ENCODE measurements at regions not wholly inside any gene's neighbourhood (a gene's known extent, or its start where the extent isn't known, plus 50 kb on each side); places are given as distances from the start of the nearest gene placed in this dataset.

- TF ChIP-seq CTCF (IDR thresholded peaks at IDR 0.05) = no peak
- TF ChIP-seq POLR2AphosphoS5 (IDR thresholded peaks at IDR 0.05) = no peak
Observed at GRCh38 chr18:24764766-24765165, 304.3 kb downstream of the HRH4 start.
